ENCODE measurements at regions not wholly inside any gene's neighbourhood (a gene's known extent, or its start where the extent isn't known, plus 50 kb on each side); places are given as distances from the start of the nearest gene placed in this dataset.
A peak's percentile ranks its signal among the peaks of the same experiment; 100 is the strongest.

DNA sequence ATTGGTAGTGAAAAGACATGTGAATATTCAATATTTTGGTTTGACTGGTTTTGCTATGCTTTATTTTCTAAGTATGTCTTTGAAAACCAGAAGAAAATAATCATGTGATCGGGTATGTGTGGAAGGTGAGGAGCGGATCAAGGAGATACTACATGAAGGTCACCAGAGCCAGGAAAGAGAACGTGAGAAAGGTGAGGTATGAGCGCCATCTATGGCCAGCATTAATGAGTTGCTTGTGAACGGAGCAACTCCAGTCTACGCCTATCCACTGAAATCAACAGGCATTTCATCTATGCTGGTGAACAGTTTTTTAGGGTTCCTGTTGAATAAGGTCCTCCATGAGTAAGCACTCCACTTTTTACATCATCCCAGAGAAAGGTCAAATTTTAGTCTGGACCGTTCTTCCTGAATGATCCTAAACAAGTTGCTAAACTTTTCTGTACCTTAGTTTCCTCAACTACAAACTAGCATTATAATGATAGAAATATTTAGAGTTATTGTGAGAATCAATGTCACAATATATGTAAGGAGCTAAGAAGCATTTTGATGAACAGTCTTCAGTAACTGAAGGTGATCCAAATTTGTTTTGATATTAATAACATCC lies 1435.2 kb upstream of the CADM2 start:
- no peak overlapping the region for H3K4me3 ChIP-seq (ENCODE audit: low read length)
- H3K27me3 ChIP-seq (ENCODE audit: control insufficient read depth, insufficient read depth, low read length): no peaks in the 10 kb centered on the region
- no peaks in the 10 kb centered on the region for H3K4me1 ChIP-seq (ENCODE audit: control insufficient read depth, insufficient read depth, low read length)
- Mint-ChIP-seq H3K4me3 (no peak overlapping the region), H3K9me3 (peaks cover 5 to 13% of the 10 kb centered on the region in 2 donors), H3K36me3 (no peaks in the 10 kb centered on the region), H3K27me3 (ENCODE audit: low read depth in 2 of 2) (no peaks in the 10 kb centered on the region), H3K4me1 (no peaks in the 10 kb centered on the region), H3K27ac (no peak overlapping the region)
- no peaks in the 10 kb centered on the region for H3K36me3 ChIP-seq (ENCODE audit: control insufficient read depth, insufficient read depth, low read length)
- peaks cover 4% of the 10 kb centered on the region for H3K9me3 ChIP-seq (ENCODE audit: control insufficient read depth, insufficient read depth, low read length)
- peak in 1 of 2 donors; percentile 5 for DNase-seq
- ATAC-seq: no peak
- no peak overlapping the region for H3K27ac ChIP-seq (ENCODE audit: low read length)
- TF ChIP-seq, protein P1, sequence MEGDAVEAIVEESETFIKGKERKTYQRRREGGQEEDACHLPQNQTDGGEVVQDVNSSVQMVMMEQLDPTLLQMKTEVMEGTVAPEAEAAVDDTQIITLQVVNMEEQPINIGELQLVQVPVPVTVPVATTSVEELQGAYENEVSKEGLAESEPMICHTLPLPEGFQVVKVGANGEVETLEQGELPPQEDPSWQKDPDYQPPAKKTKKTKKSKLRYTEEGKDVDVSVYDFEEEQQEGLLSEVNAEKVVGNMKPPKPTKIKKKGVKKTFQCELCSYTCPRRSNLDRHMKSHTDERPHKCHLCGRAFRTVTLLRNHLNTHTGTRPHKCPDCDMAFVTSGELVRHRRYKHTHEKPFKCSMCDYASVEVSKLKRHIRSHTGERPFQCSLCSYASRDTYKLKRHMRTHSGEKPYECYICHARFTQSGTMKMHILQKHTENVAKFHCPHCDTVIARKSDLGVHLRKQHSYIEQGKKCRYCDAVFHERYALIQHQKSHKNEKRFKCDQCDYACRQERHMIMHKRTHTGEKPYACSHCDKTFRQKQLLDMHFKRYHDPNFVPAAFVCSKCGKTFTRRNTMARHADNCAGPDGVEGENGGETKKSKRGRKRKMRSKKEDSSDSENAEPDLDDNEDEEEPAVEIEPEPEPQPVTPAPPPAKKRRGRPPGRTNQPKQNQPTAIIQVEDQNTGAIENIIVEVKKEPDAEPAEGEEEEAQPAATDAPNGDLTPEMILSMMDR (IDR thresholded peaks at IDR 0.05): no peak
- 7% methylated on average over 6 of the region's 7 CpGs for WGBS (ENCODE audit: insufficient coverage)
- intact Hi-C loops (cut with micrococcal nuclease): no loop called here

GRCh38 chr3:83524901-83525300 lies 1433.9 kb upstream of the CADM2 start:
- H3K4me3 ChIP-seq (ENCODE audit: low read length): no peak overlapping the region
- intact Hi-C loops (cut with micrococcal nuclease): no loop called here
- Mint-ChIP-seq H3K27ac (no peak overlapping the region), H3K4me3 (no peak overlapping the region), H3K36me3 (no peaks in the 10 kb centered on the region), H3K9me3 (peaks cover 5 to 10% of the 10 kb centered on the region in 2 donors), H3K27me3 (ENCODE audit: low read depth in 2 of 2) (no peaks in the 10 kb centered on the region), H3K4me1 (no peaks in the 10 kb centered on the region)
- ATAC-seq: no peak
- TF ChIP-seq, protein P1 (IDR thresholded peaks at IDR 0.05): no peak
- H3K9me3 ChIP-seq (ENCODE audit: control insufficient read depth, insufficient read depth, low read length): peaks cover 4% of the 10 kb centered on the region
- no peaks in the 10 kb centered on the region for H3K36me3 ChIP-seq (ENCODE audit: control insufficient read depth, insufficient read depth, low read length)
- no peaks in the 10 kb centered on the region for H3K4me1 ChIP-seq (ENCODE audit: control insufficient read depth, insufficient read depth, low read length)
- H3K27ac ChIP-seq (ENCODE audit: low read length): no peak overlapping the region
- DNase-seq: no peak
- WGBS (ENCODE audit: insufficient coverage): 83% methylated on average over 5 of the region's 5 CpGs
- H3K27me3 ChIP-seq (ENCODE audit: control insufficient read depth, insufficient read depth, low read length): no peaks in the 10 kb centered on the region

GRCh38 chr3:83559082-83559481 lies 1399.7 kb upstream of the CADM2 start:
- Histone ChIP-seq H3K9me3 (ENCODE audit: control insufficient read depth, insufficient read depth, low read length) (peaks cover 17% of the 10 kb centered on the region), H3K4me1 (ENCODE audit: control insufficient read depth, insufficient read depth, low read length) (no peaks in the 10 kb centered on the region), H3K36me3 (ENCODE audit: control insufficient read depth, insufficient read depth, low read length) (no peaks in the 10 kb centered on the region), H3K27ac (ENCODE audit: low read length) (no peak overlapping the region), H3K27me3 (ENCODE audit: control insufficient read depth, insufficient read depth, low read length) (no peaks in the 10 kb centered on the region), H3K4me3 (ENCODE audit: low read length) (no peak overlapping the region)
- WGBS (ENCODE audit: insufficient coverage): 92% methylated on average over 2 of the region's 3 CpGs
- Mint-ChIP-seq H3K4me1 (no peaks in the 10 kb centered on the region), H3K4me3 (no peak overlapping the region), H3K27me3 (ENCODE audit: low read depth in 2 of 2) (no peaks in the 10 kb centered on the region), H3K36me3 (peaks cover 17% of the 10 kb centered on the region), H3K9me3 (peaks cover 23 to 31% of the 10 kb centered on the region in 2 donors), H3K27ac (no peak overlapping the region)
- TF ChIP-seq, protein P1 (IDR thresholded peaks at IDR 0.05): no peak
- DNase-seq (no peak), ATAC-seq (no peak)
- intact Hi-C loops (cut with micrococcal nuclease): no loop called here

GRCh38 chr3:83567935-83568334 lies 1390.9 kb upstream of the CADM2 start:
- Histone ChIP-seq H3K27ac (ENCODE audit: low read length) (no peak overlapping the region), H3K9me3 (ENCODE audit: control insufficient read depth, insufficient read depth, low read length) (no peaks in the 10 kb centered on the region), H3K4me3 (ENCODE audit: low read length) (no peak overlapping the region), H3K27me3 (ENCODE audit: control insufficient read depth, insufficient read depth, low read length) (no peaks in the 10 kb centered on the region), H3K4me1 (ENCODE audit: control insufficient read depth, insufficient read depth, low read length) (no peaks in the 10 kb centered on the region), H3K36me3 (ENCODE audit: control insufficient read depth, insufficient read depth, low read length) (no peaks in the 10 kb centered on the region)
- no peak for ATAC-seq
- 58% methylated on average over 2 of the region's 3 CpGs for WGBS (ENCODE audit: insufficient coverage)
- DNase-seq: no peak
- Mint-ChIP-seq H3K36me3 (no peaks in the 10 kb centered on the region), H3K27me3 (ENCODE audit: low read depth in 2 of 2) (no peaks in the 10 kb centered on the region), H3K9me3 (peaks cover 2 to 10% of the 10 kb centered on the region in 2 donors), H3K4me1 (no peaks in the 10 kb centered on the region), H3K27ac (no peak overlapping the region), H3K4me3 (no peak overlapping the region)
- TF ChIP-seq, protein P1 (IDR thresholded peaks at IDR 0.05): no peak
- intact Hi-C loops (cut with micrococcal nuclease): no loop called here

All from natural killer cell (primary cell).